PFSK-1 (cell line): ENCODE measurements at regions not wholly inside any gene's neighbourhood (a gene's known extent, or its start where the extent isn't known, plus 50 kb on each side); places are given as distances from the start of the nearest gene placed in this dataset.

Experiments used
- FOXP2 ChIP-seq: optimal IDR thresholded peaks from 2 replicates; pipeline ENCODE3; 2011; ENCODE audit warnings: borderline replicate concordance, control low read depth, inconsistent platforms; ENCODE audit not compliant: insufficient read depth; ENCODE audit errors: extremely low read length, extremely low read depth
- POLR2AphosphoS5 ChIP-seq: IDR thresholded peaks from 2 replicates; pipeline ENCODE4 v1.6.1; 2012; ENCODE audit warnings: low read depth, mild to moderate bottlenecking, control low read depth, low read length, moderate library complexity
- SIN3A ChIP-seq: IDR thresholded peaks from 2 replicates; pipeline ENCODE4 v1.6.1; 2012; ENCODE audit warnings: mild to moderate bottlenecking, low read length, moderate library complexity, borderline replicate concordance; ENCODE audit not compliant: insufficient read depth
- TAF1 ChIP-seq: IDR thresholded peaks from 2 replicates; pipeline ENCODE4 v1.6.1; 2012; ENCODE audit warnings: low read length, control low read depth, borderline replicate concordance; ENCODE audit not compliant: insufficient read depth
- TF ChIP-seq, protein P1 (sequence below), 2 experiments: IDR thresholded peaks; 2 replicates each; pipeline versions ENCODE4 v1.6.1 to v1.8.0; 2011 to 2012; ENCODE audit warnings: low read depth in 2 of 2, low read length in 2 of 2, control low read depth in 1 of 2, inconsistent platforms in 1 of 2, mild to moderate bottlenecking in 1 of 2, moderate library complexity in 1 of 2; ENCODE audit not compliant: insufficient read depth in 1 of 2

DNA sequence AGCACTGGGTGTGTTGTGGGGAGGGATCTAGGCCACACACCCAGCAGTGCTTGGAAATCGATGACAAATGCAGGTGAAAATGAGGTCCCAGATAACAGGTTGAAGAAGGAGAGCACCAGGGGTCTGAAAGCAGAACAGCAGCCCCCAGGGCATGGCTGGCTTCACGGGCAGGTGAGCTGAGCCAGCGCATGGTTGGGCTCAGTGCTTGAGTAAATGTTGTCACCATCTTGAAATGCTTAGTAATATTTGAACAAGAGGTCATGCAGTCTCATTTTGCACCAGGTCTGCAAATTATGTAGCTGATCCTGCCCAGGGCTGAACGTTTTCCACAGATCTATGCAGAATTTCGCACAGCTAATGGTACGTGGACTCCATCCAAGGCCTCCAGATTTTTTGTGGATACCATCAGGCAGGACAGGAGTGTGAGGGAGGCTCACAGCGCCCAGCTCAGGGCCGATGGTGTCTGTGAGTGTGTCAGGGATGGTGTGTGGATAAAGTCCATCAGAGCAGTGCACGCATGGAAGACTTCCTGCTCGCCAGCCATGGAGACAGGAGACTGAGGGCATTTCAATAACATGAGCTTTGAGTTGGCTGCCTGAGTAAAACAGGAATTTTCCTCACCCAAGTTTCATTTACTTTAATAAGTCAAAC is 53.1 kb upstream of the SNX9 start:
- no peak for TF ChIP-seq SIN3A
- TF ChIP-seq TAF1 = no peak
- TF ChIP-seq, protein P1, sequence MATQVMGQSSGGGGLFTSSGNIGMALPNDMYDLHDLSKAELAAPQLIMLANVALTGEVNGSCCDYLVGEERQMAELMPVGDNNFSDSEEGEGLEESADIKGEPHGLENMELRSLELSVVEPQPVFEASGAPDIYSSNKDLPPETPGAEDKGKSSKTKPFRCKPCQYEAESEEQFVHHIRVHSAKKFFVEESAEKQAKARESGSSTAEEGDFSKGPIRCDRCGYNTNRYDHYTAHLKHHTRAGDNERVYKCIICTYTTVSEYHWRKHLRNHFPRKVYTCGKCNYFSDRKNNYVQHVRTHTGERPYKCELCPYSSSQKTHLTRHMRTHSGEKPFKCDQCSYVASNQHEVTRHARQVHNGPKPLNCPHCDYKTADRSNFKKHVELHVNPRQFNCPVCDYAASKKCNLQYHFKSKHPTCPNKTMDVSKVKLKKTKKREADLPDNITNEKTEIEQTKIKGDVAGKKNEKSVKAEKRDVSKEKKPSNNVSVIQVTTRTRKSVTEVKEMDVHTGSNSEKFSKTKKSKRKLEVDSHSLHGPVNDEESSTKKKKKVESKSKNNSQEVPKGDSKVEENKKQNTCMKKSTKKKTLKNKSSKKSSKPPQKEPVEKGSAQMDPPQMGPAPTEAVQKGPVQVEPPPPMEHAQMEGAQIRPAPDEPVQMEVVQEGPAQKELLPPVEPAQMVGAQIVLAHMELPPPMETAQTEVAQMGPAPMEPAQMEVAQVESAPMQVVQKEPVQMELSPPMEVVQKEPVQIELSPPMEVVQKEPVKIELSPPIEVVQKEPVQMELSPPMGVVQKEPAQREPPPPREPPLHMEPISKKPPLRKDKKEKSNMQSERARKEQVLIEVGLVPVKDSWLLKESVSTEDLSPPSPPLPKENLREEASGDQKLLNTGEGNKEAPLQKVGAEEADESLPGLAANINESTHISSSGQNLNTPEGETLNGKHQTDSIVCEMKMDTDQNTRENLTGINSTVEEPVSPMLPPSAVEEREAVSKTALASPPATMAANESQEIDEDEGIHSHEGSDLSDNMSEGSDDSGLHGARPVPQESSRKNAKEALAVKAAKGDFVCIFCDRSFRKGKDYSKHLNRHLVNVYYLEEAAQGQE (IDR thresholded peaks at IDR 0.05; ENCODE audit: insufficient read depth in 1 of 2, low read depth in 2 of 2, low read length in 2 of 2) = no peak
- no peak for TF ChIP-seq POLR2AphosphoS5
- TF ChIP-seq FOXP2 = no peak

DNA sequence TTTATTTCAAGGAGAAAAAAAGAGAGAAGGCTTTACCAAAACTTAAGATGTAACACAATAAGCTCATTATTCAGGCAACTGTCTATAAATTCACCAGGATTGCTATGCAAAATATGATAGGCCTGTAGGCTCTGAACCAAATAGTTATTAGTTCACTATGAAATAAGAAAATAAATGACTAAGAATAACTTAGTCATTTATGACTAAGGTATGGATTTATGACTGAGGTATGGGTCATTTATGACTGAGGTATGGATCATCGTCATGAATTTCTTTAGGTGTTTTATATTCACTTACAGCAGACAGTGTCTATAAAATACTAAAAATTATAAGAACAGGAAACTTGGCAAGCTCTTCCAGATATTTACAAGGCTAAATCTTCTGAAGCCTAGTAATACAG is 52.1 kb upstream of the SNX9 start:
- TF ChIP-seq SIN3A = no peak
- TF ChIP-seq TAF1 = no peak
- no peak for TF ChIP-seq POLR2AphosphoS5
- TF ChIP-seq, protein P1 (IDR thresholded peaks at IDR 0.05; ENCODE audit: insufficient read depth in 1 of 2, low read depth in 2 of 2, low read length in 2 of 2) = no peak
- TF ChIP-seq FOXP2 = no peak

DNA sequence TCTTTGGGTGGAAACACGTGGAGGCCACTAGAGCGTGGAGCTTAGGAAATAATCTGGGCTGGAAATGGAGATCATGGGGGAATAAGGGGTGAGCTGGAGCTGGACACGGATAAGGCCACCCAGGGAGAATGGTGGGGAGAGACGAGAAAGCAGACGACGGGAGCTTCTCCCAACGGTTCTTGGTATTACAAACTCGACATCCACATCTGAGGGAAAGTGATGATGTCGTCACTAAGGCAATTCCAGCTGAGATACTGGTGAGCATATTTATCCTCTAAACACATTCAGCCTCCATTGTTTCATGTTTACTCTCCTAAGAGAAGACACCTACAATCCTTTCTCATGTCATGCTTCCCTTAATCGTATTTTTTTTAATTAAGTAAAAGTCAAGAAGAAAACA is 50.2 kb upstream of the SNX9 start:
- TF ChIP-seq TAF1 = no peak
- TF ChIP-seq SIN3A = no peak
- no peak for TF ChIP-seq POLR2AphosphoS5
- no peak for TF ChIP-seq FOXP2
- TF ChIP-seq, protein P1 (IDR thresholded peaks at IDR 0.05; ENCODE audit: insufficient read depth in 1 of 2, low read depth in 2 of 2, low read length in 2 of 2) = no peak
